Progenitor cell of endocrine pancreas (in vitro differentiated cells): ENCODE measurements at regions not wholly inside any gene's neighbourhood (a gene's known extent, or its start where the extent isn't known, plus 50 kb on each side); places are given as distances from the start of the nearest gene placed in this dataset.

Experiments used
- DNase-seq: peaks from one replicate; pipeline ENCODE4 v3.0.0; 2021; ENCODE audit warnings: low spot score; ENCODE audit not compliant: unreplicated experiment
- H3K27ac Mint-ChIP-seq: 2 replicates; pipeline ENCODE4 v1.8.0; 2021; ENCODE audit warnings: mild to moderate bottlenecking, moderate library complexity, mixed read lengths
- H3K27me3 Mint-ChIP-seq: 2 replicates; pipeline ENCODE4 v1.8.0; 2021; ENCODE audit warnings: mixed read lengths
- H3K36me3 Mint-ChIP-seq: 2 replicates; pipeline ENCODE4 v1.8.0; 2022; ENCODE audit warnings: mixed read lengths; ENCODE audit not compliant: insufficient read depth
- H3K4me1 Mint-ChIP-seq: 2 replicates; pipeline ENCODE4 v1.8.0; 2021; ENCODE audit warnings: low read depth, mixed read lengths
- H3K4me3 Mint-ChIP-seq: 2 replicates; pipeline ENCODE4 v1.8.0; 2021; ENCODE audit warnings: low read depth, mild to moderate bottlenecking, moderate library complexity, mixed read lengths
- H3K9me3 Mint-ChIP-seq: 2 replicates; pipeline ENCODE4 v1.8.0; 2021; ENCODE audit warnings: low read depth, mixed read lengths
- CTCF ChIP-seq: fragments of 200-600 bp; sonication (generic); IDR thresholded peaks from one replicate; pipeline ENCODE4 v1.5.0; 2021; ENCODE audit warnings: antibody characterized with exemption, mild to moderate bottlenecking; ENCODE audit not compliant: unreplicated experiment

DNA sequence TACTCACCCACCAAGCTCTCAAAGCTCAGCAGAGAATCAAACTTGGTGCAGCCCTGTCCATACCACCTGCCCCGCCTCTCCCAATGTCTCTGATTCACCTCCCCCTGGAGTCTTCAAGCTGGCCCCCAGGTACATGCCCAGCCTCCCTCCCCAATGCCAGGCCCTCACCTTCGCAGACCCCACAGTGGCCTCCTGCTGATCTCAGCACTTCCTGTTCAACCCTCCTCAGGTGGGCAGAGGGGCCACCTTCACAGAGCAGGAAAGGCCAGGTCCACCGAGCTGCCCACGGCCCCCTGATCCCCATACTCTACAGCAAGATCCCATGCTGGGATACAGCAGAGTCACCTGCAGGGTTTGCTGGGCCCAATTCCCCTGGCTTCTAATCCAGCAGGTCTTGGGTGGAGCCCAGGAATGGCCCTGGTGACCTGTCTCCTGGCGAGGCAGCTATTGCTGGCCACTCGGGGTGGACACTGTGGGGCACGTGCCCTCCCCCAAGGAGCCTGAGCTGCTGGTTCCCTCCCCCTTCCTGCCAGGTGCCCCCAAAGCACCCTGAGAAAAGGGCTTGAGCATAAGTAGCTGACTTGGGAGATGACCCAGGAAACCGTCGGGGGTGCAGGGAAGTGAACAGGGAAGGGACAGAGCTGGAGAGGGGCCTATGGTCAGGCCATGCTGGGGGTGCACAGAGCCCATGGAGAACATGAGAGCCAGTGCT, 150.7 kb downstream of the BRD1 start:
- TF ChIP-seq CTCF, result no peak
- H3K27ac Mint-ChIP-seq, result peak overlapping the region; percentile 12
- no peak overlapping the region for H3K4me3 Mint-ChIP-seq
- DNase-seq, result no peak
- no peaks in the 10 kb centered on the region for H3K36me3 Mint-ChIP-seq
- no peaks in the 10 kb centered on the region for H3K9me3 Mint-ChIP-seq
- H3K27me3 Mint-ChIP-seq, result peaks cover 61% of the 10 kb centered on the region
- no peaks in the 10 kb centered on the region for H3K4me1 Mint-ChIP-seq

- no peak overlapping the region for H3K4me3 Mint-ChIP-seq
- no peaks in the 10 kb centered on the region for H3K9me3 Mint-ChIP-seq
- H3K27ac Mint-ChIP-seq, result no peak overlapping the region
- DNase-seq, result no peak
- peaks cover 66% of the 10 kb centered on the region for H3K27me3 Mint-ChIP-seq
- H3K4me1 Mint-ChIP-seq, result peaks cover 3% of the 10 kb centered on the region
- H3K36me3 Mint-ChIP-seq, result no peaks in the 10 kb centered on the region
- TF ChIP-seq CTCF, result no peak
These were observed 151.4 kb downstream of the BRD1 start for GRCh38 chr22:49676230-49676629.

GRCh38 chr22:49674479-49675050, 153.1 kb downstream of the BRD1 start:
- TF ChIP-seq CTCF, result no peak
- DNase-seq, result no peak
- Mint-ChIP-seq H3K4me3 (no peak overlapping the region), H3K4me1 (peaks cover 6% of the 10 kb centered on the region), H3K27ac (no peak overlapping the region), H3K27me3 (peaks cover 64% of the 10 kb centered on the region), H3K9me3 (no peaks in the 10 kb centered on the region), H3K36me3 (no peaks in the 10 kb centered on the region)

GRCh38 chr22:49673048-49673447, 154.6 kb downstream of the BRD1 start:
- no peak overlapping the region for H3K27ac Mint-ChIP-seq
- no peak for DNase-seq
- H3K36me3 Mint-ChIP-seq, result no peaks in the 10 kb centered on the region
- H3K4me1 Mint-ChIP-seq, result peaks cover 6% of the 10 kb centered on the region
- no peak overlapping the region for H3K4me3 Mint-ChIP-seq
- no peak for TF ChIP-seq CTCF
- peaks cover 62% of the 10 kb centered on the region for H3K27me3 Mint-ChIP-seq
- no peaks in the 10 kb centered on the region for H3K9me3 Mint-ChIP-seq

- Mint-ChIP-seq H3K9me3 (no peaks in the 10 kb centered on the region), H3K27me3 (peaks cover 63% of the 10 kb centered on the region), H3K4me1 (peaks cover 6% of the 10 kb centered on the region), H3K27ac (no peak overlapping the region), H3K4me3 (no peak overlapping the region), H3K36me3 (no peaks in the 10 kb centered on the region)
- TF ChIP-seq CTCF, result no peak
- no peak for DNase-seq
These were observed 155.6 kb downstream of the BRD1 start for GRCh38 chr22:49672014-49672516.
